ENCODE measurements at regions not wholly inside any gene's neighbourhood (a gene's known extent, or its start where the extent isn't known, plus 50 kb on each side); places are given as distances from the start of the nearest gene placed in this dataset.

- DNase-seq: no peak
Observed at GRCh38 chr7:32428546-32428945, 61.6 kb downstream of the LSM5 start.

GRCh38 chr7:32427769-32428291 is 62.4 kb downstream of the LSM5 start:
- DNase-seq: peak; percentile 50

GRCh38 chr7:32416846-32417245 is 73.3 kb downstream of the LSM5 start:
- no peak for DNase-seq

- DNase-seq: no peak
Observed at GRCh38 chr7:32415936-32416335, 74.2 kb downstream of the LSM5 start.

GRCh38 chr7:32415519-32415918 is 74.7 kb downstream of the LSM5 start:
- DNase-seq: no peak

GRCh38 chr7:32412471-32412870 is 77.7 kb downstream of the LSM5 start:
- DNase-seq: no peak

- DNase-seq: no peak
Observed at GRCh38 chr7:32410545-32410944, 79.6 kb downstream of the LSM5 start.

- no peak for DNase-seq
Observed at GRCh38 chr7:32406386-32406785, 83.8 kb downstream of the LSM5 start.

- DNase-seq: no peak
Observed at GRCh38 chr7:32403463-32404229, 86.5 kb downstream of the LSM5 start.

GRCh38 chr7:32400676-32401075 is 89.5 kb downstream of the LSM5 start:
- no peak for DNase-seq

GRCh38 chr7:32399311-32399710 is 90.9 kb downstream of the LSM5 start:
- no peak for DNase-seq

- DNase-seq: no peak
Observed at GRCh38 chr7:32395168-32395567, 95.0 kb downstream of the LSM5 start.

- no peak for DNase-seq
Observed at GRCh38 chr7:32393861-32394260, 96.3 kb downstream of the LSM5 start.

GRCh38 chr7:32390210-32390609 is 100.0 kb downstream of the LSM5 start:
- no peak for DNase-seq

GRCh38 chr7:32385316-32385956 is 104.7 kb downstream of the LSM5 start:
- no peak for DNase-seq

GRCh38 chr7:32381024-32381601 is 109.1 kb downstream of the LSM5 start:
- no peak for DNase-seq

GRCh38 chr7:32379510-32380112 is 110.6 kb downstream of the LSM5 start:
- no peak for DNase-seq

- DNase-seq: no peak
Observed at GRCh38 chr7:32378988-32379387, 111.2 kb downstream of the LSM5 start.

- DNase-seq: no peak
Observed at GRCh38 chr7:32364581-32364980, 125.6 kb downstream of the LSM5 start.

GRCh38 chr7:32360127-32360526 is 130.1 kb downstream of the LSM5 start:
- no peak for DNase-seq

- DNase-seq: no peak
Observed at GRCh38 chr7:32357535-32358277, 132.5 kb downstream of the LSM5 start.

- DNase-seq: no peak
Observed at GRCh38 chr7:32347244-32347828, 142.8 kb downstream of the LSM5 start.

Data from activated naive CD4-positive, alpha-beta T cell treated with Interleukin-2 at 50 U/mL for 16 hours (primary cell).